MCF 10A (cell line): ENCODE measurements at regions not wholly inside any gene's neighbourhood (a gene's known extent, or its start where the extent isn't known, plus 50 kb on each side); places are given as distances from the start of the nearest gene placed in this dataset.
A peak's percentile ranks its signal among the peaks of the same experiment; 100 is the strongest.

Experiments used
- BruUV-seq: library from RNA; stranded (reverse); fragments of 400-500 nt; replicated peaks from 2 replicates; lab custom pipeline; 2021; lab: Mats Ljungman, UMichigan
- CTCF ChIA-PET: fragments of 300-600 bp; sonication (Branson Sonifier 250); formaldehyde crosslinking; extraction: SDS; loops from one replicate; lab custom pipeline; 2021; ENCODE audit warnings: antibody characterized with exemption, inconsistent platforms; lab: Yijun Ruan, JAX
- POLR2A ChIA-PET: fragments of 300-600, 350-650 bp; sonication (Branson Sonifier 250); formaldehyde crosslinking; extraction: SDS; loops from one replicate; lab custom pipeline; 2020; ENCODE audit warnings: antibody characterized with exemption, inconsistent platforms; lab: Yijun Ruan, JAX
- DNase-seq: peaks from one replicate; pipeline ENCODE4 v3.0.0-alpha.2; 2018; ENCODE audit not compliant: unreplicated experiment
- H3K27ac Mint-ChIP-seq: one replicate; pipeline ENCODE4 v1.8.0; 2022; ENCODE audit warnings: mild to moderate bottlenecking, low read depth, mixed read lengths; ENCODE audit not compliant: unreplicated experiment
- H3K27me3 Mint-ChIP-seq: one replicate; pipeline ENCODE4 v1.8.0; 2022; ENCODE audit warnings: mixed read lengths; ENCODE audit not compliant: insufficient read depth, unreplicated experiment
- H3K36me3 Mint-ChIP-seq: one replicate; pipeline ENCODE4 v1.8.0; 2022; ENCODE audit warnings: mild to moderate bottlenecking, moderate library complexity, mixed read lengths; ENCODE audit not compliant: insufficient read depth, unreplicated experiment
- H3K4me1 Mint-ChIP-seq: one replicate; pipeline ENCODE4 v1.8.0; 2022; ENCODE audit warnings: mixed read lengths; ENCODE audit not compliant: insufficient read depth, unreplicated experiment
- H3K4me3 Mint-ChIP-seq: one replicate; pipeline ENCODE4 v1.8.0; 2022; ENCODE audit warnings: mild to moderate bottlenecking, moderate library complexity, mixed read lengths; ENCODE audit not compliant: unreplicated experiment
- H3K9me3 Mint-ChIP-seq: one replicate; pipeline ENCODE4 v1.8.0; 2022; ENCODE audit warnings: mixed read lengths; ENCODE audit not compliant: unreplicated experiment
- CTCF ChIP-seq: fragments of 200-600 bp; IDR thresholded peaks from one replicate; pipeline ENCODE4 v1.8.0; 2022; ENCODE audit warnings: antibody characterized with exemption, mild to moderate bottlenecking; ENCODE audit not compliant: unreplicated experiment
- intact Hi-C: fragments of 100-400 bp; cut with micrococcal nuclease; formaldehyde crosslinking; loops from 2 replicates; pipeline ENCODE4 v1.14.1; 2022

- Mint-ChIP-seq H3K4me3 (no peak overlapping the region), H3K4me1 (no peaks in the 10 kb centered on the region), H3K9me3 (no peaks in the 10 kb centered on the region), H3K27ac (no peak overlapping the region), H3K27me3 (no peaks in the 10 kb centered on the region), H3K36me3 (no peaks in the 10 kb centered on the region)
- ChIA-PET POLR2A (no interaction called here), CTCF (no interaction called here)
- intact Hi-C loops: loop anchor here (5.0 kb wide), 1 partner anchor 887 kb away; no protein-coding TSS in a partner anchor
- TF ChIP-seq CTCF: no peak
- BruUV-seq: no TSS peak
- DNase-seq: peak; percentile 6
These were observed 65.6 kb downstream of the DCAF8L1 start for GRCh38 chrX:27915617-27916016.

GRCh38 chrX:27910412-27910811, 70.8 kb downstream of the DCAF8L1 start:
- no peak overlapping the region for H3K27ac Mint-ChIP-seq
- ChIA-PET CTCF (no interaction called here), POLR2A (no interaction called here)
- no peak for DNase-seq
- no TSS peak for BruUV-seq
- TF ChIP-seq CTCF: no peak
- H3K4me1 Mint-ChIP-seq: no peaks in the 10 kb centered on the region
- no peaks in the 10 kb centered on the region for H3K9me3 Mint-ChIP-seq
- intact Hi-C loops: no loop called here
- H3K36me3 Mint-ChIP-seq: no peaks in the 10 kb centered on the region
- H3K4me3 Mint-ChIP-seq: no peak overlapping the region
- H3K27me3 Mint-ChIP-seq: no peaks in the 10 kb centered on the region

GRCh38 chrX:27903960-27904359, 77.3 kb downstream of the DCAF8L1 start:
- intact Hi-C loops: no loop called here
- no peak for TF ChIP-seq CTCF
- no TSS peak for BruUV-seq
- DNase-seq: no peak
- Mint-ChIP-seq H3K36me3 (no peaks in the 10 kb centered on the region), H3K27ac (no peak overlapping the region), H3K4me3 (no peak overlapping the region), H3K4me1 (no peaks in the 10 kb centered on the region), H3K27me3 (no peaks in the 10 kb centered on the region), H3K9me3 (peaks cover 12% of the 10 kb centered on the region)
- POLR2A ChIA-PET: no interaction called here
- CTCF ChIA-PET: no interaction called here

GRCh38 chrX:27893871-27894270, 86.1 kb downstream of the MAGEB10 start:
- TF ChIP-seq CTCF: no peak
- H3K36me3 Mint-ChIP-seq: no peaks in the 10 kb centered on the region
- no peaks in the 10 kb centered on the region for H3K27me3 Mint-ChIP-seq
- intact Hi-C loops: no loop called here
- no peak for DNase-seq
- POLR2A ChIA-PET: no interaction called here
- peaks cover 6% of the 10 kb centered on the region for H3K4me1 Mint-ChIP-seq
- BruUV-seq: no TSS peak
- CTCF ChIA-PET: no interaction called here
- H3K27ac Mint-ChIP-seq: no peak overlapping the region
- H3K9me3 Mint-ChIP-seq: peaks cover 6% of the 10 kb centered on the region
- H3K4me3 Mint-ChIP-seq: no peak overlapping the region
